ENCODE measurements at regions not wholly inside any gene's neighbourhood (a gene's known extent, or its start where the extent isn't known, plus 50 kb on each side); places are given as distances from the start of the nearest gene placed in this dataset.

GRCh38 chr10:69684020-69684980, 54.3 kb downstream of the FAM241B start:
- no peak for DNase-seq

GRCh38 chr10:69684981-69685353, 54.9 kb downstream of the FAM241B start:
- DNase-seq, result no peak

GRCh38 chr10:69685426-69685801, 55.4 kb downstream of the FAM241B start:
- DNase-seq, result no peak

- no peak for DNase-seq
Observed at GRCh38 chr10:69685802-69686585, 55.9 kb downstream of the FAM241B start.

- DNase-seq, result no peak
Observed at GRCh38 chr10:69686866-69687265, 56.8 kb downstream of the FAM241B start.

- no peak for DNase-seq
Observed at GRCh38 chr10:69687426-69687825, 57.4 kb downstream of the FAM241B start.

GRCh38 chr10:69692267-69692666, 62.2 kb downstream of the FAM241B start:
- DNase-seq, result no peak

GRCh38 chr10:69692891-69693290, 62.8 kb downstream of the FAM241B start:
- no peak for DNase-seq

- no peak for DNase-seq
Observed at GRCh38 chr10:69693886-69694285, 63.8 kb downstream of the FAM241B start.

- DNase-seq, result no peak
Observed at GRCh38 chr10:69696073-69696731, 66.2 kb downstream of the FAM241B start.

- DNase-seq, result no peak
Observed at GRCh38 chr10:69697006-69697405, 67.0 kb downstream of the FAM241B start.

- no peak for DNase-seq
Observed at GRCh38 chr10:69703256-69703655, 73.2 kb downstream of the FAM241B start.

GRCh38 chr10:69703766-69704630, 74.0 kb downstream of the FAM241B start:
- DNase-seq, result no peak

- no peak for DNase-seq
Observed at GRCh38 chr10:69709366-69709941, 79.4 kb downstream of the FAM241B start.

- no peak for DNase-seq
Observed at GRCh38 chr10:69710008-69710888, 80.2 kb downstream of the FAM241B start.

- DNase-seq, result no peak
Observed at GRCh38 chr10:69712342-69712741, 82.3 kb downstream of the FAM241B start.

GRCh38 chr10:69714572-69714971, 84.5 kb downstream of the FAM241B start:
- no peak for DNase-seq

GRCh38 chr10:69715156-69715898, 85.3 kb downstream of the FAM241B start:
- DNase-seq, result no peak

- no peak for DNase-seq
Observed at GRCh38 chr10:69715899-69716606, 85.7 kb upstream of the COL13A1 start.
